Neural cell (in vitro differentiated cells): ENCODE measurements at regions not wholly inside any gene's neighbourhood (a gene's known extent, or its start where the extent isn't known, plus 50 kb on each side); places are given as distances from the start of the nearest gene placed in this dataset.

Experiments used
- H2AFZ ChIP-seq: fragments of 200-600, 300-800 bp; sonication (generic), shearing (Covaris generic); 2 replicates; pipeline ENCODE4 v1.6.0; 2014; ENCODE audit warnings: low read depth, mild to moderate bottlenecking, antibody characterized with exemption, low read length, moderate library complexity
- H3F3A ChIP-seq: fragments of 200-600 bp; shearing (Covaris generic); 2 replicates; pipeline ENCODE4 v1.6.1; 2016; ENCODE audit warnings: mild to moderate bottlenecking, moderate library complexity, mixed read lengths, antibody characterized with exemption, low read length; ENCODE audit not compliant: insufficient read depth, poor library complexity, severe bottlenecking
- H3K27ac ChIP-seq: fragments of 200-600, 300-800 bp; sonication (generic), shearing (Covaris generic); 2 replicates; pipeline ENCODE4 v1.5.1; 2014; ENCODE audit warnings: mild to moderate bottlenecking, low read length, moderate library complexity
- H3K27me3 ChIP-seq: fragments of 300-800, 200-600 bp; sonication (generic), shearing (Covaris generic); 2 replicates; pipeline ENCODE4 v1.6.0; 2014; ENCODE audit warnings: mild to moderate bottlenecking, low read depth, low read length, moderate library complexity; ENCODE audit not compliant: insufficient read depth
- H3K36me3 ChIP-seq: fragments of 300-800, 200-600 bp; sonication (generic), shearing (Covaris generic); 2 replicates; pipeline ENCODE4 v1.5.1; 2014; ENCODE audit warnings: mild to moderate bottlenecking, antibody characterized with exemption, low read length, moderate library complexity; ENCODE audit not compliant: insufficient read depth
- H3K4me2 ChIP-seq: fragments of 300-800, 200-600 bp; sonication (generic), shearing (Covaris generic); 2 replicates; pipeline ENCODE4 v1.6.0; 2014; ENCODE audit warnings: mild to moderate bottlenecking, low read length
- H3K4me3 ChIP-seq: fragments of 300-800, 200-600 bp; sonication (generic), shearing (Covaris generic); 2 replicates; pipeline ENCODE4 v1.5.1; 2014; ENCODE audit warnings: mild to moderate bottlenecking, low read length, moderate library complexity
- H3K79me2 ChIP-seq: fragments of 200-600 bp; shearing (Covaris generic); replicated peaks from 2 replicates; pipeline ENCODE4 v1.6.0; 2014; ENCODE audit warnings: mild to moderate bottlenecking, low read length, moderate library complexity; ENCODE audit not compliant: insufficient read depth
- H3K9ac ChIP-seq: fragments of 300-800, 200-600 bp; sonication (generic), shearing (Covaris generic); 2 replicates; pipeline ENCODE4 v1.6.1; 2016; ENCODE audit warnings: mild to moderate bottlenecking, low read length, mixed read lengths
- H3K9me2 ChIP-seq: fragments of 200-600 bp; shearing (Covaris generic); 2 replicates; pipeline ENCODE4 v1.6.1; 2016; ENCODE audit warnings: mild to moderate bottlenecking, low read length, mixed read lengths; ENCODE audit not compliant: insufficient read depth
- H3K9me3 ChIP-seq: fragments of 200-600, 300-800 bp; sonication (generic), shearing (Covaris generic); 2 replicates; pipeline ENCODE4 v1.6.1; 2016; ENCODE audit warnings: mild to moderate bottlenecking, mixed run types, low read length, moderate library complexity, mixed read lengths
- H4K20me1 ChIP-seq: fragments of 200-600 bp; shearing (Covaris generic); 2 replicates; pipeline ENCODE4 v1.6.1; 2016; ENCODE audit warnings: mild to moderate bottlenecking, mixed run types; ENCODE audit not compliant: insufficient read depth
- EP300 ChIP-seq: fragments of 450-650 bp; conservative IDR thresholded peaks from 2 replicates; pipeline ENCODE4 v1.6.1; 2014; ENCODE audit warnings: antibody characterized with exemption, mild to moderate bottlenecking, moderate library complexity; ENCODE audit not compliant: poor library complexity, severe bottlenecking
- EZH2 ChIP-seq: fragments of 200-600, 300-800 bp; shearing (Covaris generic), sonication (generic); IDR thresholded peaks from 2 replicates; pipeline ENCODE4 v1.6.1; 2014; ENCODE audit warnings: antibody characterized with exemption, low read length, borderline replicate concordance, mild to moderate bottlenecking; ENCODE audit not compliant: insufficient read depth, poor library complexity, severe bottlenecking
- MXI1 ChIP-seq: fragments of 450-650 bp; conservative IDR thresholded peaks from 2 replicates; pipeline ENCODE4 v1.6.1; 2014; ENCODE audit warnings: antibody characterized with exemption, mild to moderate bottlenecking; ENCODE audit not compliant: poor library complexity, severe bottlenecking
- POLR2AphosphoS5 ChIP-seq: IDR thresholded peaks from 2 replicates; pipeline ENCODE4 v1.6.1; 2012
- RAD21 ChIP-seq: fragments of 450-650 bp; conservative IDR thresholded peaks from 2 replicates; pipeline ENCODE4 v1.6.1; 2014; ENCODE audit warnings: antibody characterized with exemption, mild to moderate bottlenecking, moderate library complexity
- SMC3 ChIP-seq: fragments of 450-650 bp; conservative IDR thresholded peaks from 2 replicates; pipeline ENCODE4 v1.6.1; 2014; ENCODE audit warnings: antibody characterized with exemption, mild to moderate bottlenecking, moderate library complexity; ENCODE audit not compliant: poor library complexity
- TAF1 ChIP-seq: IDR thresholded peaks from 2 replicates; pipeline ENCODE4 v1.6.1; 2012; ENCODE audit warnings: low read depth
- TF ChIP-seq, protein P1 (sequence below): IDR thresholded peaks from 2 replicates; pipeline ENCODE4 v1.6.1; 2012; ENCODE audit warnings: borderline replicate concordance
- TF ChIP-seq, protein P2 (sequence below): fragments of 450-650 bp; IDR thresholded peaks from 2 replicates; pipeline ENCODE4 v1.5.1; 2014; ENCODE audit warnings: antibody characterized with exemption, mild to moderate bottlenecking, moderate library complexity; ENCODE audit not compliant: poor library complexity, severe bottlenecking

DNA sequence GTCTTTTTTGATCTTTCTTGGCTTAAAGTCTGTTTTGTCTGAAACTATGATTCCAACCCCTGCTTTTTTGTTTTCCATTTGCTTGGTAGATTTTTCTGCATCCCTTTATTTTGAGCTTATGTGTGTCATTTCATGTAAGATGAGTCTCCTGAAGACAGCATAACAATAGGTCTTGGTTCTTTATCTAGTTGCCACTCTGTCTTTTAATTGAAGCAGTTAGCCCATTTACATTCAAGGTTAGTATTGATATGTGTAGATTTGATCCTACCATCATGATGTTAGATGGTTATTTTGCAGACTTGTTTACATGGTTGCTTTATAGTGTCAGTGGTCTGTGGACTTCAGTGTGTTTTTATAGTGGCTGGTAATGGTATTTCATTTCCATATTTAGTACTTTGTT lies 1678.9 kb downstream of the PCDH9 start:
- H3K4me3 ChIP-seq: no peak overlapping the region
- no peaks in the 10 kb centered on the region for H3K27me3 ChIP-seq
- no peaks in the 10 kb centered on the region for H3K79me2 ChIP-seq
- no peaks in the 10 kb centered on the region for H3F3A ChIP-seq
- no peak overlapping the region for H2AFZ ChIP-seq
- no peaks in the 10 kb centered on the region for H3K9me3 ChIP-seq
- H3K4me2 ChIP-seq: no peak overlapping the region
- no peak overlapping the region for H3K27ac ChIP-seq
- H3K36me3 ChIP-seq: no peaks in the 10 kb centered on the region
- no peaks in the 10 kb centered on the region for H3K9me2 ChIP-seq
- no peak overlapping the region for H3K9ac ChIP-seq
- no peak for TF ChIP-seq EZH2
- TF ChIP-seq RAD21: no peak
- TF ChIP-seq, protein P1, sequence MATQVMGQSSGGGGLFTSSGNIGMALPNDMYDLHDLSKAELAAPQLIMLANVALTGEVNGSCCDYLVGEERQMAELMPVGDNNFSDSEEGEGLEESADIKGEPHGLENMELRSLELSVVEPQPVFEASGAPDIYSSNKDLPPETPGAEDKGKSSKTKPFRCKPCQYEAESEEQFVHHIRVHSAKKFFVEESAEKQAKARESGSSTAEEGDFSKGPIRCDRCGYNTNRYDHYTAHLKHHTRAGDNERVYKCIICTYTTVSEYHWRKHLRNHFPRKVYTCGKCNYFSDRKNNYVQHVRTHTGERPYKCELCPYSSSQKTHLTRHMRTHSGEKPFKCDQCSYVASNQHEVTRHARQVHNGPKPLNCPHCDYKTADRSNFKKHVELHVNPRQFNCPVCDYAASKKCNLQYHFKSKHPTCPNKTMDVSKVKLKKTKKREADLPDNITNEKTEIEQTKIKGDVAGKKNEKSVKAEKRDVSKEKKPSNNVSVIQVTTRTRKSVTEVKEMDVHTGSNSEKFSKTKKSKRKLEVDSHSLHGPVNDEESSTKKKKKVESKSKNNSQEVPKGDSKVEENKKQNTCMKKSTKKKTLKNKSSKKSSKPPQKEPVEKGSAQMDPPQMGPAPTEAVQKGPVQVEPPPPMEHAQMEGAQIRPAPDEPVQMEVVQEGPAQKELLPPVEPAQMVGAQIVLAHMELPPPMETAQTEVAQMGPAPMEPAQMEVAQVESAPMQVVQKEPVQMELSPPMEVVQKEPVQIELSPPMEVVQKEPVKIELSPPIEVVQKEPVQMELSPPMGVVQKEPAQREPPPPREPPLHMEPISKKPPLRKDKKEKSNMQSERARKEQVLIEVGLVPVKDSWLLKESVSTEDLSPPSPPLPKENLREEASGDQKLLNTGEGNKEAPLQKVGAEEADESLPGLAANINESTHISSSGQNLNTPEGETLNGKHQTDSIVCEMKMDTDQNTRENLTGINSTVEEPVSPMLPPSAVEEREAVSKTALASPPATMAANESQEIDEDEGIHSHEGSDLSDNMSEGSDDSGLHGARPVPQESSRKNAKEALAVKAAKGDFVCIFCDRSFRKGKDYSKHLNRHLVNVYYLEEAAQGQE: no peak
- TF ChIP-seq MXI1: no peak
- TF ChIP-seq, protein P2, sequence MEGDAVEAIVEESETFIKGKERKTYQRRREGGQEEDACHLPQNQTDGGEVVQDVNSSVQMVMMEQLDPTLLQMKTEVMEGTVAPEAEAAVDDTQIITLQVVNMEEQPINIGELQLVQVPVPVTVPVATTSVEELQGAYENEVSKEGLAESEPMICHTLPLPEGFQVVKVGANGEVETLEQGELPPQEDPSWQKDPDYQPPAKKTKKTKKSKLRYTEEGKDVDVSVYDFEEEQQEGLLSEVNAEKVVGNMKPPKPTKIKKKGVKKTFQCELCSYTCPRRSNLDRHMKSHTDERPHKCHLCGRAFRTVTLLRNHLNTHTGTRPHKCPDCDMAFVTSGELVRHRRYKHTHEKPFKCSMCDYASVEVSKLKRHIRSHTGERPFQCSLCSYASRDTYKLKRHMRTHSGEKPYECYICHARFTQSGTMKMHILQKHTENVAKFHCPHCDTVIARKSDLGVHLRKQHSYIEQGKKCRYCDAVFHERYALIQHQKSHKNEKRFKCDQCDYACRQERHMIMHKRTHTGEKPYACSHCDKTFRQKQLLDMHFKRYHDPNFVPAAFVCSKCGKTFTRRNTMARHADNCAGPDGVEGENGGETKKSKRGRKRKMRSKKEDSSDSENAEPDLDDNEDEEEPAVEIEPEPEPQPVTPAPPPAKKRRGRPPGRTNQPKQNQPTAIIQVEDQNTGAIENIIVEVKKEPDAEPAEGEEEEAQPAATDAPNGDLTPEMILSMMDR: no peak
- TF ChIP-seq SMC3: no peak
- no peak for TF ChIP-seq POLR2AphosphoS5
- H4K20me1 ChIP-seq: no peaks in the 10 kb centered on the region

DNA sequence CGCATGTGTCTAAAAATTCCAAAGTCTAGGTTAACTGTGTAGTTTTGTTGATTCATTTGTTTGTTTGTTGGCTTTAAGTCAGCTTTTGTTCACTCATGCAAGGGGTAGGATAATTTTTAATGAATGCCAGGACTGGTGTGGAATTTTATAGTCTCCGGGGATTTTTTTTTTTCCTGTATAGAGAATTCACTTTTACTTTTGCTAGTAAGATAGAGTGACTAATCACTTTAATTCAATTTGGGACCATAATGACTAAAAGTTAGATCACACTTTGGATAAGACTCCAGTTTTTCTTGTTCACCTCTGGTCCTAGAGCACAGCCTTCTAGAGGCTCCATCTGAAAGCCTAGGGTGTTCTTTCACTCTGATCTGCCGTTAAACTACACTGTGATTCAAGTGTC lies 1690.0 kb downstream of the PCDH9 start:
- Histone ChIP-seq H4K20me1 (no peaks in the 10 kb centered on the region), H3K9ac (no peak overlapping the region), H3K4me2 (no peak overlapping the region), H3K27me3 (no peaks in the 10 kb centered on the region), H3K4me3 (no peak overlapping the region), H3K36me3 (no peaks in the 10 kb centered on the region), H3K9me3 (no peaks in the 10 kb centered on the region), H2AFZ (no peak overlapping the region), H3F3A (no peaks in the 10 kb centered on the region), H3K79me2 (no peaks in the 10 kb centered on the region), H3K9me2 (no peaks in the 10 kb centered on the region), H3K27ac (no peak overlapping the region)
- TF ChIP-seq MXI1 (no peak), SMC3 (no peak), EP300 (no peak), TAF1 (no peak), POLR2AphosphoS5 (no peak), EZH2 (no peak), RAD21 (no peak)
- TF ChIP-seq, protein P2: no peak
- TF ChIP-seq, protein P1: no peak
